ENCODE measurements at regions not wholly inside any gene's neighbourhood (a gene's known extent, or its start where the extent isn't known, plus 50 kb on each side); places are given as distances from the start of the nearest gene placed in this dataset.

GRCh38 chr2:6526093-6526824 is 339.4 kb downstream of the CMPK2 start:
- DNase-seq (ENCODE audit: low read depth), result no peak

GRCh38 chr2:6531304-6531703 is 334.4 kb downstream of the CMPK2 start:
- no peak for DNase-seq (ENCODE audit: low read depth)

- no peak for DNase-seq (ENCODE audit: low read depth)
These were observed 330.1 kb downstream of the CMPK2 start for GRCh38 chr2:6535572-6535971.

- no peak for DNase-seq (ENCODE audit: low read depth)
These were observed 327.1 kb downstream of the CMPK2 start for GRCh38 chr2:6538607-6539006.

- no peak for DNase-seq (ENCODE audit: low read depth)
These were observed 320.4 kb downstream of the CMPK2 start for GRCh38 chr2:6545336-6545735.

GRCh38 chr2:6545795-6546194 is 319.9 kb downstream of the CMPK2 start:
- no peak for DNase-seq (ENCODE audit: low read depth)

GRCh38 chr2:6554466-6554865 is 311.2 kb downstream of the CMPK2 start:
- DNase-seq (ENCODE audit: low read depth), result no peak

GRCh38 chr2:6556755-6557154 is 309.0 kb downstream of the CMPK2 start:
- DNase-seq (ENCODE audit: low read depth), result no peak

GRCh38 chr2:6557737-6558136 is 308.0 kb downstream of the CMPK2 start:
- no peak for DNase-seq (ENCODE audit: low read depth)

GRCh38 chr2:6562771-6563170 is 302.9 kb downstream of the CMPK2 start:
- no peak for DNase-seq (ENCODE audit: low read depth)

GRCh38 chr2:6564326-6564725 is 301.4 kb downstream of the CMPK2 start:
- DNase-seq (ENCODE audit: low read depth), result no peak

GRCh38 chr2:6574121-6574520 is 291.6 kb downstream of the CMPK2 start:
- no peak for DNase-seq (ENCODE audit: low read depth)

- no peak for DNase-seq (ENCODE audit: low read depth)
These were observed 289.4 kb downstream of the CMPK2 start for GRCh38 chr2:6576302-6576701.

GRCh38 chr2:6577960-6578359 is 287.7 kb downstream of the CMPK2 start:
- DNase-seq (ENCODE audit: low read depth), result no peak

- DNase-seq (ENCODE audit: low read depth), result no peak
These were observed 287.3 kb downstream of the CMPK2 start for GRCh38 chr2:6578416-6578815.

GRCh38 chr2:6579281-6579680 is 286.4 kb downstream of the CMPK2 start:
- DNase-seq (ENCODE audit: low read depth), result no peak

GRCh38 chr2:6580982-6581381 is 284.7 kb downstream of the CMPK2 start:
- DNase-seq (ENCODE audit: low read depth), result no peak

GRCh38 chr2:6589150-6589549 is 276.6 kb downstream of the CMPK2 start:
- no peak for DNase-seq (ENCODE audit: low read depth)

GRCh38 chr2:6590442-6590841 is 275.3 kb downstream of the CMPK2 start:
- no peak for DNase-seq (ENCODE audit: low read depth)

- DNase-seq (ENCODE audit: low read depth), result no peak
These were observed 263.2 kb downstream of the CMPK2 start for GRCh38 chr2:6602471-6602870.

- DNase-seq (ENCODE audit: low read depth), result no peak
These were observed 259.7 kb downstream of the CMPK2 start for GRCh38 chr2:6605836-6606505.

GRCh38 chr2:6617794-6618193 is 247.9 kb downstream of the CMPK2 start:
- no peak for DNase-seq (ENCODE audit: low read depth)

GRCh38 chr2:6618201-6618600 is 247.5 kb downstream of the CMPK2 start:
- no peak for DNase-seq (ENCODE audit: low read depth)

- DNase-seq (ENCODE audit: low read depth), result no peak
These were observed 242.0 kb downstream of the CMPK2 start for GRCh38 chr2:6623746-6624145.
